AG04449 (cell line): ENCODE measurements at regions not wholly inside any gene's neighbourhood (a gene's known extent, or its start where the extent isn't known, plus 50 kb on each side); places are given as distances from the start of the nearest gene placed in this dataset.
"Not testable (repeated sequence)": the region's sequence is repeated elsewhere in the genome, so short reads cannot be mapped to it uniquely, and the experiment has no call there.

Source experiments
- CTCF ChIA-PET: fragments of 350-600 bp; formaldehyde crosslinking; extraction: SDS; loops from one replicate; lab custom pipeline; 2021; ENCODE audit warnings: antibody characterized with exemption; lab: Yijun Ruan, JAX
- POLR2A ChIA-PET: fragments of 400-600, 350-600 bp; formaldehyde crosslinking; extraction: SDS; loops from one replicate; lab custom pipeline; 2020; ENCODE audit warnings: antibody characterized with exemption, inconsistent platforms; lab: Yijun Ruan, JAX
- DNase-seq: peaks from one replicate; pipeline ENCODE4 v3.0.0-alpha.2; 2010; ENCODE audit warnings: low read depth, low spot score
- H3K4me3 ChIP-seq: 2 replicates; pipeline ENCODE4 v1.5.1; 2011; ENCODE audit warnings: low read depth, mild to moderate bottlenecking, control low read depth, low read length
- CTCF ChIP-seq: IDR thresholded peaks from one replicate; pipeline ENCODE4 v1.5.1; 2011; ENCODE audit warnings: mild to moderate bottlenecking, moderate library complexity, low read length, control low read depth, inconsistent platforms; ENCODE audit not compliant: insufficient read depth; ENCODE audit errors: missing control alignments

DNA sequence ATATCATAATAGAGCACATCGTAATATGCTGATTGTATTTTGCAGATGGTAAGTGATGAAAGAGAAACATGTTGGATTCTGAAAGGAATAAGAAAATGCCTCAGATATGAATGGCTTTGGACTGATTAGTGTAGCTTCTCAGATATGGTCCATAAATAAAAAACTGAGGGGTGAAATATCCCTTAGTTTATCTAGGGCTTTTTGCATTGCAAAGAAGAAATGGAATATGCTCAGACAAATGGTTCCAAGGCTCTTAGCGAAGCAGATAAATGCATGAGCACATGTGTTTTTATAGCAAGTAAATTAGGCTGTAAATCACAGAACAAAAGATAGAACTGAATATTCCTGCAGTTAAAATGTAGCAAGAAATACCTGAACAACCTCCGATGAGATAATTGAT is 820.9 kb upstream of the GRM7 start:
- ChIA-PET CTCF (no interaction called here), POLR2A (no interaction called here)
- no peak for DNase-seq
- no peak for TF ChIP-seq CTCF
- H3K4me3 ChIP-seq, result no peak overlapping the region

DNA sequence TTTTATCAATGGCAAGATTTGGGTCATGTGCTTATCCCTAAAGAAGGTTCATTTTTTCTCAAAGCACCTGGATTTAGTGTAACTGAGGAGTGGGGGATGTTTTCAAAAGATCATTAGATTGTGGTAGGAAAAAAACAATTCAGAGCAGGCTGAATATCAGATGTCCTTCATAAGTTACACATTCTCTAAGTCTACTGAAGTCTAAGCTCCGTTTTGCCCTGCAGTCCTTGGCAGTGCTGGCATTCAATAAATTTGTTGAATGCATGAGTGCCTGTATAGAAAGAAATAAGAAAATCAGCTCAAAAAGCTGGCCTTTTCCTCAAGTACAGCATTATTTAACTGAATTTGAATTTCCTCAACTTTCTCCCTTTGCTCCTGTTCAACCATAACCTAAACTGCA is 819.0 kb upstream of the GRM7 start:
- no peak for TF ChIP-seq CTCF
- ChIA-PET CTCF (no interaction called here), POLR2A (no interaction called here)
- H3K4me3 ChIP-seq, result no peak overlapping the region
- no peak for DNase-seq

GRCh38 chr3:6047016-6047415 is 813.9 kb upstream of the GRM7 start:
- ChIA-PET CTCF (no interaction called here), POLR2A (no interaction called here)
- TF ChIP-seq CTCF, result no peak
- DNase-seq, result no peak
- H3K4me3 ChIP-seq, result no peak overlapping the region

DNA sequence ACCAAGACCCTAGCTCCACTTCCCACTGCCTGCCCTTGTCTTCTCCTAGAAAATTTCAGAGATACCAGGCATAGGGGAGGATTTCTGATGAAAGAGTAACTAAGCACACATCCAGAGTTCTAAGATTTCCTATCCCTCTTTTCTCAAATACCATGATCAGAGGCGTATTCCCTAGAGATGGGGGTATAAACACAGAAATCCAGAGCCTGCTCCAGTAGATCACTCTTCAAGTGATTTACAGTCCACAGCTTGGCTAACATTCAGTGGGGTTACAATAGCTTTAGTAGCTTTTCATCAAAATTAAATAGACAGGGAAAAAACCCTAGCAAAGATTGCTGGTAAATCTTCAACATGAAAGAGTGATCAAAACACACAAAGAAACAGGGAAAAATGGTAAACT is 800.7 kb upstream of the GRM7 start:
- ChIA-PET POLR2A (no interaction called here), CTCF (no interaction called here)
- H3K4me3 ChIP-seq, result no peak overlapping the region
- DNase-seq, result no peak
- TF ChIP-seq CTCF, result no peak

DNA sequence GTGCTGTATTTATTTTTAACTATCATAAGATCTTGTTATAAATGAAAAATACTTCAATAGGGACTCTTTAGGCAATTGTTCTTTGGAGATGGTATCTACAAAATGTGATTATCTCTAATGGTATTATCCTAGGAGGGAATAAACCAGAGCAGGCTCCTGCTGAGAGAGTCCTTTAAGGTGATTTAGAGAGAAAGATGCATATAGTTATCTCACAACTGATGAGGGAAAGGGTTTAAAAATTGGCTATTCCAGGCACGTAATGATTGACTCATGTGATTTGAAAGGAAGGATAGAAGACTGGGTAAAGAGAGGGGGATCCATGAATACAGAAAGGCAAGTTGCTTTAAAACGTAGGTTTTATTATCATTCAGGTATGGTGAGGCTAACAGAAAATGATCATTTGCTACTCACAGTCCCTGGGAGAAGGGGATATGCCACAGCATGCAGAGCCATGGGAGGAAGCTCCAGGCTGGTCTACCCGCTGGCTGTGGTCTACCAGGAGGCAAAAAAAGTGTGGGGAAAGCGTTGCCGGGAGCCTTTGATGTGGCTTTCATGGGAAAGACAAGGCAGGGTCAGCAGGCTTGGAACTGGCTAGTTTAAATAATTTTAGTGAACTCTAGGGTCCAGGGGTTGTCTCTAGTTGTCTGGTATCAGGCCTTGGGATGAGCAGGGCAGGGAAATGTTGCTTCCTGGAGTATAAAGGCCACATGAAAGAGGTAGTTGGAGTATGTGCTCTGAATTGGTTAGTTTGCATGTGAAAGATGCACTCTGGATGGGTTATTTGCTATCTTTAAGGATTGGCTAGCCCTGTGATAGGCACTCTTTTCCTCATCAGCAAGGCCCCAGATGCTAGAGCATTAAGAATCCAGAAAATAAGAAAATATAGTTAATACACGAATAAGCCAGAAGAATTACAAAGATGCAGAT is 798.4 kb upstream of the GRM7 start:
- H3K4me3 ChIP-seq, result no peak overlapping the region
- DNase-seq, result no peak
- ChIA-PET POLR2A (no interaction called here), CTCF (no interaction called here)
- TF ChIP-seq CTCF, result no peak

GRCh38 chr3:6066397-6066796 is 794.5 kb upstream of the GRM7 start:
- no peak for DNase-seq
- H3K4me3 ChIP-seq, result no peak overlapping the region
- POLR2A ChIA-PET, result no interaction called here
- CTCF ChIA-PET, result no interaction called here
- no peak for TF ChIP-seq CTCF

DNA sequence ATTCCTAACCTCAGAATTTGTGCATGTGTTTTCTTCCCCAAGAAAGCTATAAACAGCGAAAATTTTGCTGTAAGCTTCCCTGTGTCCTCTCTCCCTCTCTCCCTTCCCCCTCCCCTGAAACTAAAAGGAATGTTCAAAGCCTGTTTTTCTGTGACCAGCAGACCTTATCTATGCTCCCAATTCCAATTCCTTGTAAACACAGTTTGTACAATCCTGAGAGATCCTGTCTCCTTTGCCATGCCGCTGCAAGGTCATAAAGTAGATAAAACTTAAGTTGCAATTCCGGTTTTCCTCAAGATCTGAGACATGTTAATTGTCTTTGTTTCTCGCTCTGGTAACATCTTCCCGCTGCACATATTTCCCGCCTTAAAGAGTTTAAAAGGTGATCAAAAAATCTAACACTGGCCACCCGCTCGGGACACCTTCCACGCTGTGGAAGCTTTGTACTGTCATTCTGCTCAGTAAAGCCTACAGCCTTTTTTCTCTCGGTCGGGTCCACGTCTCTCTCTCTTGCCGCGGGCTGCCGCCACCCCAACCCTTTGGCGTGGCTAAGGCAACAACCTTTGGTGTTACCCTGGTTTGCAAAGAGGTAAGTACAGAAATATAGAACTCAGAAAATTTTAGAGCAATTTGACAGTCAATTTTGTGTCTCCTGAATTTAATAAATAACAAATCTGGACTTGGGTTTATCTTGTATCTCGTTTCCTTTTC is 793.9 kb upstream of the GRM7 start:
- H3K4me3 ChIP-seq, CTCF ChIA-PET, DNase-seq, POLR2A ChIA-PET: not testable (repeated sequence)
